ENCODE measurements at regions not wholly inside any gene's neighbourhood (a gene's known extent, or its start where the extent isn't known, plus 50 kb on each side); places are given as distances from the start of the nearest gene placed in this dataset.
A peak's percentile ranks its signal among the peaks of the same experiment; 100 is the strongest.

- TF ChIP-seq CTCF (IDR thresholded peaks at IDR 0.05; ENCODE audit: poor library complexity, severe bottlenecking): no peak
- peak; percentile 30 for TF ChIP-seq EP300 (conservative IDR thresholded peaks at IDR 0.05; ENCODE audit: poor library complexity, severe bottlenecking)
Measured at GRCh38 chr2:6605836-6606505, 259.7 kb downstream of the CMPK2 start.

Data from neural cell (in vitro differentiated cells).